GM18507 (cell line): ENCODE measurements at regions not wholly inside any gene's neighbourhood (a gene's known extent, or its start where the extent isn't known, plus 50 kb on each side); places are given as distances from the start of the nearest gene placed in this dataset.

Source experiments
- DNase-seq: peaks from one replicate; pipeline ENCODE4 v3.0.0; 2011; ENCODE audit warnings: low read depth; ENCODE audit not compliant: insufficient read length; ENCODE audit errors: extremely low spot score
- FAIRE-seq: peaks from 2 replicates; lab custom pipeline; 2011; peaks lifted over from hg19 to GRCh38; lab: Jason Lieb, UNC

- FAIRE-seq (no peak), DNase-seq (no peak)
Observed at GRCh38 chr22:19615867-19616581, 91.8 kb upstream of the CLDN5 start.

DNA sequence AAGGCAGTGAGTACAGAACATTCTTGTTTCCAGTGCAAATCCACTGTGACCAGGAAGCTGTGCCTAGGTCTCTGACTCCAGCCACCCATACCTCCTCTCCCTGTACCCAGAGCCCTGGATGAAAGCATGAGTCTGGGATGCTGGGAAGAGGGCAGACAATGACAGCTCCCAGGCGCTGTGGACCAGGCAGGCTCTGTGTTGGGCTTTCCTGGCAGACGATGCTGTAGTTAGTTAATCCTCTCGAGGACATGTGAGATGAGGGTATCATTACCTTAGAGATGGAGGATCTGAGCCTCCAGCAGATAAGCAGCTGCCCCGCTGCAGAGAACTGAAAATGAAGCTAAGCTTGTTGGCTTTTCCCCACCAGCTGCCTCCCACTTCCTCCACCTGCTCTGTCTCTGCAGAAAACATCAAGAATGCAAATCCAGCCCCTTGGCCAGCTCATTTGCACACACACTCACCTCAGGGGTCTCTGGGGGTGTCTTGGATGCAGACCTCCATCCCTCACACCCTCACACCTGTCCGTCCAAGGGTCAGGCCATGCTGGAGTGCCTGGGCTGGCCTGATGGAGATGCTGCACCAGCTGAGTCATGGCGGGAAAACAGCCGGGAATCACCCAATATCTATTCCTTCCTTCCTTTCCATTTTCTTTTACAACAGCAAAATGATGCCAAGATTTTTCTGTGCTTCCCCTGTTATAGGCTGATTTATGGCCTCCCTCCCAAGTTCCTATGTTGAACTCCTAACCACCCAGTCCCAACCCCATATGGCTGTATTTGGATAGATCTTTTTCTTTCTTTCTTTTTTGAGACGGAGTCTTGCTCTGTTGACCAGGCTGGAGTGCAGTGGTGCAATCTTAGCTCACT, 94.9 kb upstream of the SEPTIN5 start:
- FAIRE-seq (peak; percentile 85), DNase-seq (no peak)

GRCh38 chr22:19620742-19621371, 93.4 kb upstream of the SEPTIN5 start:
- DNase-seq: no peak

GRCh38 chr22:19621373-19622060, 92.8 kb upstream of the SEPTIN5 start:
- DNase-seq (no peak), FAIRE-seq (no peak)

More at GRCh38 chr22:19620742-19621371, 93.4 kb upstream of the SEPTIN5 start:
- FAIRE-seq: no peak

GRCh38 chr22:19622061-19622441, 92.3 kb upstream of the SEPTIN5 start:
- DNase-seq: no peak
- peak; percentile 80 for FAIRE-seq

DNA sequence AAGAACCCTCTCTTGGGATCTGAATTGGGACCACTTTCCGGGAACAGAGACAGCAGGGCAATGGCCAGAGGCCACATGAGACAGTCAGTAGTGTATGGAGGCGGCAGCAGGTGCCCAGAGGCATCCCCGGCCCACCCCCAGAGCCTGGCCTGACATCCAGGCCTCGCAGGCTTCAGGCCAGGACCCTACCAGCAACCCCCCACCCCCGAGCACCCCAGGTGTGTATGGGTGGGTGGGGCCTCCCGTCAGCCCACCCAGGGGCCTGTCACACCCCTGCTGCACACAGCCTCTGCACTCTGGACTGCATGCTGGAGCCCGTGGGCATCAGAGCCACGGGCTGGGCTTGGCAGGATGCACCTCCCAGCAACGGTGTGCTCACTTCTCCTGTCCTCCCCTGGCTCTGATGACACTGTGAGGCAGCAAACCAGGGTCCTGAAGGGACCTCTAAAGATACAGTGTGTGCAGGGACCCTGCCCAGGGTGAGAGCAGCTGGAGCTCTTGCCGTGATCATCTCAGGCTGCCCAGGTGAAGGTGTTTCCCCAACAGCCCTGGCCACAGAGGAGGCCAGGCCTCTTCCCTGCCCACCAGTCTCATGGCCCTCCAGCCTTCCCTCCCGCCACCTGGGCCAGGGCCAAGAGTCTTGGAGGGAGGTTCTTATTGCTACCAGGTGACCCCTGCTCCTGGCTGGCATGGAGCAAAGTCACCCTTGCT, 88.8 kb upstream of the SEPTIN5 start:
- FAIRE-seq (no peak), DNase-seq (no peak)

DNA sequence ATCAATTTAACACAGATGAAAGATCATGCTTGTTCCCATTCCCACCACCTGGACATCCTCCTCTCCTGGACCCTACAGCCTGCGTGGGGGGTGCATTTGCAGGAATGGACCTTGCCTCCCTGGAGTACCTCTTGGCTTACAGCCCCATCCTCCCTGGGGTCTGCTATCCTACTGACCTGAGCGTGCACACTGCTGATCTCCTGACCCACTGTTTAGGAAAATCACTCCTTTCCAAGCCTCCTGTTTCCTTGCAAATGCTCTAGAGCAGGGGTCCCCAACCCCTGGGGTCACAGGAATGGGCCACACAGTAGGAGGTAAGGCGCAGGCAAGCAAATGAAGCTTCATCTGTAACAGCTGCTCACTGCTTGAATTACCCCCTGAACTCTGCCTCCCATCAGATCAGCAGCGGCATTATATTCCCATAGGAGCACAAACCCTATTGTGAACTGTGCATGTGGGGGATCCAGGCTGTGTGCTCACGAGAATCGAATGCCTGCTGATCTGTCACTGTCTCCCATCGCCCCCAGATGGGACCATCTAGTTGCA, 88.2 kb upstream of the SEPTIN5 start:
- DNase-seq: no peak

GRCh38 chr22:19626666-19627065, 87.6 kb upstream of the SEPTIN5 start:
- DNase-seq (no peak), FAIRE-seq (no peak)

More for the DNA sequence above, 88.2 kb upstream of the SEPTIN5 start:
- FAIRE-seq: no peak

DNA sequence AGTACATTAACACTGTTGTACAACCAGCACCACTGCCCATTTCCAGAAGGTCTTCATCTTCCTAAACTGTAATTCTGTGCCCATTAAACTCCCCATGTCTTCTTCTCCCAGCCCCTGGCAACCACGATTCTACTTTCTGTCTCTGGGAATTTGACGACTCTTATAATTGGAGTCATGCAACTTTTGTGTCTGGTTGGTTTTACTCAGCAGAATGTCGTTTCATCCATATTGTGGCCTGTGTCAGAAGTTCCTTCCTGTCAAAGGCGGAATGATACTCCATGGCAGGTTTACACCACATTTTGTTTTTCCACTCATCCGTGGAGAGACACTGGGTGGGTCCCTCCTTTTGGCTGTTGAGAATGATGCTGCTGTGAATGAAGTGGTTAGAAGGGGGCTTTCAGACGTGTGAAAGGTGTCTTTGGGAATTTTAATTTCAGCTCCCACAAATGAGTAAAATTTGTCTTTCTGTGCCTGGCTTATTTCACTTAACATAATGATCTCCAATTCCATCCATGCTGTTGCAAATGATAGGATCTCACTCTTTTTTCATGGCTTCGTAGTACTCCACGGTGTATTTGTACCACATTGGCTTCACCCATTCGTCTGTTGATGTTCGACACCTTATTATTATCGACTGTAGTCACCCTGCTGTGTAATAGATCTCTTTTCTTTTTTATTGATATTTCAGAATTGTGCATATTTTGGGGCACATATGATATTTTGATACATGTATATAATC, 86.1 kb upstream of the SEPTIN5 start:
- no peak for FAIRE-seq
- no peak for DNase-seq

- no peak for FAIRE-seq
- no peak for DNase-seq
Observed at GRCh38 chr22:19629331-19629719, 85.0 kb upstream of the SEPTIN5 start.

GRCh38 chr22:19629720-19630419, 84.4 kb upstream of the SEPTIN5 start:
- FAIRE-seq (peak; percentile 93), DNase-seq (peak; percentile 73)

DNA sequence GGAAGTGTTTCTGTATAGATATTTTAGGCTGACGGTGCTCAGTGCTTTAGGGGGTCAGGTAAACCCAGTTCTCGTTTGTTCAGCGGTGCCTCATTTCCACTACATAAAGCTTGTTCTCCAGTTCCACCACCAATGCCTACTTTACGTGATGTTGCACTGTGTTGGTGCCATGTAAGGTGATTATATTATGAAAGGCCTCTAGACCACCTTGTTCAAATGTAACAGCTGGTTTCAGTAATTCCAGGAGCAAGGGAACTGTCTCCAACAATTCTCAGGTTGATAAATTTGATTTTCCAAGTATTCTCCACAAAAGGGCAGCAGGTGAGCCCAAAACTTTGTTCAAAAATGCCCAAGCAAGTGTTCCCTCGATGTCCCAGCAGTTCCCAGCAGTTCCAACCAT, 83.7 kb upstream of the SEPTIN5 start:
- no peak for FAIRE-seq
- no peak for DNase-seq

- DNase-seq (no peak), FAIRE-seq (no peak)
Observed at GRCh38 chr22:19631899-19632667, 82.2 kb upstream of the SEPTIN5 start.

DNA sequence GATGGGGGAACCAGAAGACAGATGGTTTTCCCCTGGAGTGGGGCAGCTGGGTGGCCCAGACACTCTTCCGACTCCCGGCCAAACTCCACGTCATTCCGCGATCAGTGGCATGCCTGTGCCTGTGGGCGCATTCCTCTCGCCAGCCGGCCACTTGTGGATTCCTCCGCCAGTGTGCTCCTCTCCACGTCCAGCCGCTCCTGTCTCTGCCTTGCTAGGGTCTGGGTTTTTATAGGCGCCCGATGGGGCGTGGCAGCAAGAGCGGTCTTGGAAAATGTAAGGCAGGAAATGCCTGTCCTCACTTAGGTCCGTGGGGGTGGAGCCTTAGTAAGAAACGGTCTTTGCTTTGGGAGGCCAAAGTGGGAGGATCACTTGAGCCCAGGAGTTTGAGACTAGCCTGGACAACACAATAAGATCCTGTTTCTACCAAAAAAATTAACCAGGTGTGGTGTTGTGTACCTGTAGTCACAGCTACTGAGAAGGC, 81.6 kb upstream of the SEPTIN5 start:
- DNase-seq (no peak), FAIRE-seq (no peak)

GRCh38 chr22:19634226-19634975, 79.9 kb upstream of the SEPTIN5 start:
- FAIRE-seq: no peak

GRCh38 chr22:19635644-19636043, 78.7 kb upstream of the SEPTIN5 start:
- DNase-seq (no peak), FAIRE-seq (no peak)

More at GRCh38 chr22:19634226-19634975, 79.9 kb upstream of the SEPTIN5 start:
- DNase-seq: no peak
